MM.1S (cell line): ENCODE measurements at regions not wholly inside any gene's neighbourhood (a gene's known extent, or its start where the extent isn't known, plus 50 kb on each side); places are given as distances from the start of the nearest gene placed in this dataset.

Experiments
- EZH2 ChIP-seq: fragments of 300-600 bp; sonication (generic); optimal IDR thresholded peaks from 2 replicates; pipeline ENCODE3; 2017; ENCODE audit warnings: low read depth, mild to moderate bottlenecking, antibody characterized with exemption, low read length, mixed read lengths
- TF ChIP-seq, protein P1 (sequence below): fragments of 300-600 bp; sonication (generic); IDR thresholded peaks from 2 replicates; pipeline ENCODE4 v1.5.1; 2016; ENCODE audit warnings: antibody characterized with exemption, low read length, mixed read lengths

DNA sequence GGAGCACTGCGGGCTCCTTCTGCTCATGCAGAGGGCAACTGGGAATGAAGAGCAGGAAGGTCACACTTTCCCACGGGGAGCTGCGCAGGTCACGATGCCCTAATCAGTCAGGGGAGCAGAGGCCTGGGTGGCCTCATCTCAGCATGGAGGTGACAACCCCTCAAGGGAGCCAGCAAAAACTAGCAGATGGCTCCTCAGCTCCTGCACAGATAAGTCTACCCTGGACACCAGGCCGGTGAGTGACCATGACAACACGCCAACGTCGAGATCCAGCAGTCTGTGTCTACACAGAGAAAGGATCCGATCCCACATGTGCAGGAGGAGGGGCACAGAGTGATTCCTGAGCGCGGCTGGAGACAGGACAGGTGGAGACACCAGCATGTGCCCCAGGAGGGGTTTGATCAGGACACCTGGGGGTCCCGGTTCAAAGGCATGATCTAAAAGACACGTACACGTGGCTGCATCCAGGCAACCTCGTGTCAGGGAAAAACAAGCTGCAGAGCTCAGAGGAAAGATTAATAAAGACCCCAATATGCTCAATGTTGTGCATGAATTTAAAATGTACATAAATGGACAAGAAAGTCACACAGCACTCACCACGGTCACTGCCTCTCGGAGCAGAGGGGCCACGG lies 153.7 kb upstream of the SFSWAP start:
- no peak for TF ChIP-seq EZH2
- TF ChIP-seq, protein P1, sequence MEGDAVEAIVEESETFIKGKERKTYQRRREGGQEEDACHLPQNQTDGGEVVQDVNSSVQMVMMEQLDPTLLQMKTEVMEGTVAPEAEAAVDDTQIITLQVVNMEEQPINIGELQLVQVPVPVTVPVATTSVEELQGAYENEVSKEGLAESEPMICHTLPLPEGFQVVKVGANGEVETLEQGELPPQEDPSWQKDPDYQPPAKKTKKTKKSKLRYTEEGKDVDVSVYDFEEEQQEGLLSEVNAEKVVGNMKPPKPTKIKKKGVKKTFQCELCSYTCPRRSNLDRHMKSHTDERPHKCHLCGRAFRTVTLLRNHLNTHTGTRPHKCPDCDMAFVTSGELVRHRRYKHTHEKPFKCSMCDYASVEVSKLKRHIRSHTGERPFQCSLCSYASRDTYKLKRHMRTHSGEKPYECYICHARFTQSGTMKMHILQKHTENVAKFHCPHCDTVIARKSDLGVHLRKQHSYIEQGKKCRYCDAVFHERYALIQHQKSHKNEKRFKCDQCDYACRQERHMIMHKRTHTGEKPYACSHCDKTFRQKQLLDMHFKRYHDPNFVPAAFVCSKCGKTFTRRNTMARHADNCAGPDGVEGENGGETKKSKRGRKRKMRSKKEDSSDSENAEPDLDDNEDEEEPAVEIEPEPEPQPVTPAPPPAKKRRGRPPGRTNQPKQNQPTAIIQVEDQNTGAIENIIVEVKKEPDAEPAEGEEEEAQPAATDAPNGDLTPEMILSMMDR: no peak
